Neural crest cell (in vitro differentiated cells): ENCODE measurements at regions not wholly inside any gene's neighbourhood (a gene's known extent, or its start where the extent isn't known, plus 50 kb on each side); places are given as distances from the start of the nearest gene placed in this dataset.

Experiments
- DNase-seq: peaks from one replicate; pipeline ENCODE4 v3.0.0; 2021; ENCODE audit warnings: low read depth, mixed read lengths, low spot score
- H3K27ac Mint-ChIP-seq: one replicate; pipeline ENCODE4 v1.8.0; 2021; ENCODE audit warnings: mild to moderate bottlenecking, mixed read lengths; ENCODE audit not compliant: unreplicated experiment
- H3K27me3 Mint-ChIP-seq: 2 replicates; pipeline ENCODE4 v1.8.0; 2021; ENCODE audit warnings: low read depth, mild to moderate bottlenecking, mixed read lengths
- H3K36me3 Mint-ChIP-seq: 2 replicates; pipeline ENCODE4 v1.8.0; 2021; ENCODE audit warnings: low read depth, mild to moderate bottlenecking, mixed read lengths
- H3K4me1 Mint-ChIP-seq: 2 replicates; pipeline ENCODE4 v1.8.0; 2021; ENCODE audit warnings: mixed read lengths
- H3K4me3 Mint-ChIP-seq: one replicate; pipeline ENCODE4 v1.8.0; 2021; ENCODE audit warnings: mild to moderate bottlenecking, mixed read lengths
- H3K9me3 Mint-ChIP-seq: 2 replicates; pipeline ENCODE4 v1.8.0; 2021; ENCODE audit warnings: mixed read lengths
- TF ChIP-seq, protein P1 (sequence below): fragments of 200-600 bp; sonication (generic); conservative IDR thresholded peaks from 2 replicates; pipeline ENCODE4 v1.5.0; 2021; ENCODE audit warnings: antibody characterized with exemption, mild to moderate bottlenecking

DNA sequence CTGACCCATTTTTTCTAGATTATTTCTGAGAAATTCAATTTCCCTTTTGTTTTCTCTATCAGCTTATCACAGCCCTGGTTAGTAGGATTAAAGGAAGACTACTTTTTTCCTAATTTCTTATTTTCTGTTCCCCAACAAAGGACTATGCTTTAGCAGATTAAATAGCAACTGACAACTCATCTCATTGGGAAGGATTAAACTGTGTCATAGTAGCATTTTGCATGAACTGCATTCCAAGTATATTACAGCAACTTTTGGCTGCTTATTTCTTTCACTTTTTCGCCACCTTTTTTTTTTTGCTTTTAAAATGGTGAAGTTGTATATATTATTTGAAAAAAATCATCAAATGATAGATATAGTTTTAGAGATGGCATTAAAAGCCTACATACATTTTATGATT, 570.3 kb downstream of the FBXO15 start:
- Mint-ChIP-seq H3K36me3 (no peaks in the 10 kb centered on the region), H3K27ac (no peak overlapping the region)

DNA sequence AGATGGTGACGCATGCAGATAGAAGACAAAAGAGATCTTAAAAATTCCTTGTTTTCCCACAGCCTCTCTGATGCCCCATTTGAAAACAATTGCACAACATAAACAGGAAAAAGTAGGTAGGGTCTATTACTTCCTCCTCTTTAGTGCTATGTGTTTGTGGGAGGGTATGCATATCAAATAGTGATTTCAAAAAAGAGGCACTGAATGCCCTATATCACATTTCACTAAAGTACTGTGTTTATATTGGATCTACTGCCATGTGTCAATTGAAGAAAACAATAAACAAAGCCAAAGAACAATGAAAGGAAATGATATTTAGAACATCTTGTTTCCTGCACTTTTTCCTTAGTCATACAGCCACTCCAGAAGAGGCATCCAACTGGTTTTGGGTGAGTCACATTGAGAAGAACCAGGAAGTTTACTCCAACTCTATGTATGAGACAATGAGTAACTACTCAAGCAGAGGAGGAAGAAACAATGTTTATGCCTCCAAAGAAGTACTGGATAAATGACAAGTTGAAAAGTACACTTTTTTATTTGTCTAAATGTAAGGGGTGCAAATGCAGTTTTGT, 583.6 kb downstream of the FBXO15 start:
- Mint-ChIP-seq H3K36me3 (no peaks in the 10 kb centered on the region), H3K4me3 (no peak overlapping the region), H3K4me1 (no peaks in the 10 kb centered on the region), H3K27me3 (no peaks in the 10 kb centered on the region), H3K27ac (no peak overlapping the region), H3K9me3 (no peaks in the 10 kb centered on the region)
- TF ChIP-seq, protein P1, sequence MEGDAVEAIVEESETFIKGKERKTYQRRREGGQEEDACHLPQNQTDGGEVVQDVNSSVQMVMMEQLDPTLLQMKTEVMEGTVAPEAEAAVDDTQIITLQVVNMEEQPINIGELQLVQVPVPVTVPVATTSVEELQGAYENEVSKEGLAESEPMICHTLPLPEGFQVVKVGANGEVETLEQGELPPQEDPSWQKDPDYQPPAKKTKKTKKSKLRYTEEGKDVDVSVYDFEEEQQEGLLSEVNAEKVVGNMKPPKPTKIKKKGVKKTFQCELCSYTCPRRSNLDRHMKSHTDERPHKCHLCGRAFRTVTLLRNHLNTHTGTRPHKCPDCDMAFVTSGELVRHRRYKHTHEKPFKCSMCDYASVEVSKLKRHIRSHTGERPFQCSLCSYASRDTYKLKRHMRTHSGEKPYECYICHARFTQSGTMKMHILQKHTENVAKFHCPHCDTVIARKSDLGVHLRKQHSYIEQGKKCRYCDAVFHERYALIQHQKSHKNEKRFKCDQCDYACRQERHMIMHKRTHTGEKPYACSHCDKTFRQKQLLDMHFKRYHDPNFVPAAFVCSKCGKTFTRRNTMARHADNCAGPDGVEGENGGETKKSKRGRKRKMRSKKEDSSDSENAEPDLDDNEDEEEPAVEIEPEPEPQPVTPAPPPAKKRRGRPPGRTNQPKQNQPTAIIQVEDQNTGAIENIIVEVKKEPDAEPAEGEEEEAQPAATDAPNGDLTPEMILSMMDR = no peak
- no peak for DNase-seq

More for the DNA sequence above, 570.3 kb downstream of the FBXO15 start:
- H3K27me3 Mint-ChIP-seq = no peaks in the 10 kb centered on the region
- no peak for DNase-seq
- TF ChIP-seq, protein P1 = no peak
- no peak overlapping the region for H3K4me3 Mint-ChIP-seq
- no peaks in the 10 kb centered on the region for H3K4me1 Mint-ChIP-seq
- peaks cover 7% of the 10 kb centered on the region for H3K9me3 Mint-ChIP-seq

DNA sequence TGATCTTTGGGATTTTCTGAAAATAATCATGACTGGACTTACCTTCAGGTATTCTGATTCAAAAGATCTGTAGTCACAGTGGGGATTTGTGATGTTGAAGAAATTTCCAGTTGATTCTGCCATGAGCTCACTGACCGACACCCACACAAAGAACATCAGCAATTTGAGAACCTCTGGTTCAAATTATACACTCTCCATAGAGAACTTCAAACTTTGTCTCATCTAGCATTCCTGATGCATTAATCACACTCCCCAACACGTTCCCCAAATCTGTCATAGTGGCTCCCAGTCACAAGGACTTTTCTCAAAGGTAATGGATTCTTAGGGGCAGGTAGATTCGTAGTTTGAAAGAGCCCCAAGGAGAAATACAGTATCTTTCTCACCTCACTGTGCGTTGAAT, 584.3 kb downstream of the FBXO15 start:
- H3K4me3 Mint-ChIP-seq = no peak overlapping the region
- H3K27ac Mint-ChIP-seq = no peak overlapping the region
- DNase-seq = no peak
- no peaks in the 10 kb centered on the region for H3K36me3 Mint-ChIP-seq
- no peaks in the 10 kb centered on the region for H3K9me3 Mint-ChIP-seq
- no peaks in the 10 kb centered on the region for H3K4me1 Mint-ChIP-seq
- TF ChIP-seq, protein P1 = no peak
- no peaks in the 10 kb centered on the region for H3K27me3 Mint-ChIP-seq

DNA sequence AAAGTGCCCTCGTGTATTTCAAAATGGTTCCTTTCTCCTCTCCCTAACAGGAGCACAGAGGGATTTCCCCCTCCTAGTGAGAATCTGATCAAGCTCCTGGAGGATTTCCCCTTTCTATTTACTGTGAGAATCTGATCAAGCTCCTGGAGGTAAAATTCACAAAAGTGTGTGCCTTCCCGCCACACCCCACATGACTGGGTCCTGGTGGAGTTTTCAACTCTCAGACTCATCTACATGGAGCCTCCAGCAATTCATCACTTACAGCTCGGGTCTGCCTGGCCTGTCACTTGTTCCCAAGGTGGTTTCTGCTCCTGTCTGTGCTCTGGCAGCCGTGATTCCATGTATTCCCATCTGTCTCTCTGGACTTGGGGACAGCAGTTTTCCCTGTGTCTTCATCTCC, 590.7 kb downstream of the FBXO15 start:
- Mint-ChIP-seq H3K27ac (no peak overlapping the region), H3K27me3 (no peaks in the 10 kb centered on the region), H3K9me3 (no peaks in the 10 kb centered on the region), H3K4me3 (no peak overlapping the region), H3K4me1 (no peaks in the 10 kb centered on the region), H3K36me3 (no peaks in the 10 kb centered on the region)
- TF ChIP-seq, protein P1 = no peak
- DNase-seq = no peak

DNA sequence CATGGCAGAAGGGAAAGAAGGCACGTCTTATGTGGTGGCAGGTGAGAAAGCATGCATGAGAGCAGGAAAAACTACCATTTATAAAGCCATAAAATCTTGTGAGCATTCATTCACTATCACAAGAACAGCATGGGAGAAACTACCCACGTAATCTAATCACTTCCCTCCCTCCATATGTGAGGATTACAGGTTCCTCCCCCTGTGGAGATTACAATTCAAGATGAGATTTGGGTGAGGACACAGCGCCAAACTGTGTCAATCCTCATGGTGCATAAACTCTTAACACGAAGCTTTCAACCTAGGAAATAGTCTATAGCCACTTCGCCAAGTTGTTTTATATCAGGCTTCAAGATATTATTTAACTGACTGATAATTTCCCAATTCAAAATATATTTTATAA, 595.5 kb downstream of the FBXO15 start:
- H3K27me3 Mint-ChIP-seq = no peaks in the 10 kb centered on the region
- TF ChIP-seq, protein P1 = no peak
- no peak for DNase-seq
- H3K4me3 Mint-ChIP-seq = no peak overlapping the region
- H3K36me3 Mint-ChIP-seq = no peaks in the 10 kb centered on the region
- H3K4me1 Mint-ChIP-seq = no peaks in the 10 kb centered on the region
- H3K9me3 Mint-ChIP-seq = no peaks in the 10 kb centered on the region
- H3K27ac Mint-ChIP-seq = no peak overlapping the region

DNA sequence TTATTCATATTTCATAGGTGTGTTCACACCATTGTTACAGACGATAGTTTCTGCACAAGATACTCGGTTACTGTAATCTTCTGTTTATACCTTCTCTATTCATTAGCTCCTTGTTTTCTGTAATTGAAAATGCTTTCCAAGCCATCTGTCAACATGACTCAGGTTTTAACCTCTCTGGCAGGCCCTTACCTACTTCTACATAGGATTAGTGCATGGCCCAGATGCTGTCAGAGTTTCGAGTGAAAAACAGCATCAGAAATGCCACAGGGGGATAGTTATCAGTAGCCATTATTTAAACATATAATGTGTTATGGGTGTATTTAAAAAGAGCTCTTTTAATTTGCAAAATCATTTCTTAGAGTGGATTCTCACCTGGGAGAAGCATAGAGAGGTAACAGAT, 596.4 kb downstream of the FBXO15 start:
- Mint-ChIP-seq H3K36me3 (no peaks in the 10 kb centered on the region), H3K4me3 (no peak overlapping the region), H3K27me3 (no peaks in the 10 kb centered on the region), H3K4me1 (no peaks in the 10 kb centered on the region), H3K27ac (no peak overlapping the region), H3K9me3 (no peaks in the 10 kb centered on the region)
- no peak for DNase-seq
- TF ChIP-seq, protein P1 = no peak
